NCI-H526 (cell line): ENCODE measurements at regions not wholly inside any gene's neighbourhood (a gene's known extent, or its start where the extent isn't known, plus 50 kb on each side); places are given as distances from the start of the nearest gene placed in this dataset.

ENCODE experiments used
- DNase-seq, 2 experiments: peaks; one replicate each; lab custom pipeline; 2025; lab: John Stamatoyannopoulos, UW

GRCh38 chr5:39891376-39891775 lies 466.6 kb upstream of the DAB2 start:
- DNase-seq, result no peak

DNA sequence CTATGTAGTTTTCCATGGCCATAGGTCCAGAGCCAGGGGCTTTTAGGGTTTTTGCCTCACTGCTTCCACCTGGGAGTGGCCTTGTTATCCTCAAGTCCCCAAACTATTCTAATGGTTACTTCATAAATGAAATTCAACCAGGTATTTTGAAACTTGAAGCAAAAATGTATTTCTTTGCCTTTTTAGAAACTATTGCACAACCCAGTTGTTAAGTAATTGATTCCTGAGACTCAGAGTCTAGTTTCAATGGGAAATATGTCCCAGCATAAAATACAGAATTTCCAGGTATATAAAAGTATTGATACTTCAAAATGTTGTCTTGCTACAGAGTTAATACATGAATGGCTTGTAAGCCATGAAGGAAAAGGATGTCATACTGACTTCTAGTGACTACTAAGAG lies 456.2 kb upstream of the DAB2 start:
- no peak for DNase-seq

- no peak for DNase-seq
Measured at GRCh38 chr5:39877479-39877878, 452.7 kb upstream of the DAB2 start.

DNA sequence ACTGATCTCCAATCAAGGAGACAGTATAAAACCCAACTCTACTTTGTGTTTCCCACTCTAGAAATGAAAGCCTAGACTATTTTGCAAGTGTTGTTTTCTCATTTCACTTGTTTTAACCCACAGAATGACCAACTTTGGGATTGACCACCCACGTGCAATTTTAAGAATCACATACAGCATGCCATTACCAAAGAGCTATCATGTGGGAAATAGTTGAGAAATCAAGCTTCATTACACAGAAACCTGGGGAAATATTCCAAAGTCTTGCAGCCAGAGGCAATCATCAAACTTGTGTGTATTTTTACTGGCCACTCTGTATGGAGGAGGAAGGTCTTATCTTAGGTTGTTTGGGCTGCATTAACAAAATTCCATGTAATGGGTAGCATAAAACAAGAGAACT lies 451.4 kb upstream of the DAB2 start:
- no peak for DNase-seq

- DNase-seq, result no peak
Measured at GRCh38 chr5:39870137-39870536, 445.4 kb upstream of the DAB2 start.

GRCh38 chr5:39869396-39869795 lies 444.6 kb upstream of the DAB2 start:
- no peak for DNase-seq

DNA sequence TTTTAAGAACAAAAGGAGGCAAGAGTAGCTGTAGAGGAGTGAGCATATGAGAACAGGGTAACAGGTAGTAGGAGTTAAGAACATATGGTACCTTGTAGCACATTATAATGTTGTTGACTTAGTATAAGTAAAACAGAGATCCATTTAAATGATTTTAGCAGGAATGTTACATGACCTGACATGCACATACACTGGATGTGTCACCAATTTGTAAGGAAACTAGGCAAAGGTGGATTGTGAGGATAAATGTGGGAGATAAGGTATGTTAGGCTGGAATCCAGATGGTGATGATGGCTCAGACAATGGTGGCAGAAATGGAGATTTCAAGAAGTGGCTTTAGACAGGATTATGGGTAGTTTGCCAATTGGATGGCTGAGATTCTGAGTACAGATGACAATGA lies 443.1 kb upstream of the DAB2 start:
- no peak for DNase-seq

DNA sequence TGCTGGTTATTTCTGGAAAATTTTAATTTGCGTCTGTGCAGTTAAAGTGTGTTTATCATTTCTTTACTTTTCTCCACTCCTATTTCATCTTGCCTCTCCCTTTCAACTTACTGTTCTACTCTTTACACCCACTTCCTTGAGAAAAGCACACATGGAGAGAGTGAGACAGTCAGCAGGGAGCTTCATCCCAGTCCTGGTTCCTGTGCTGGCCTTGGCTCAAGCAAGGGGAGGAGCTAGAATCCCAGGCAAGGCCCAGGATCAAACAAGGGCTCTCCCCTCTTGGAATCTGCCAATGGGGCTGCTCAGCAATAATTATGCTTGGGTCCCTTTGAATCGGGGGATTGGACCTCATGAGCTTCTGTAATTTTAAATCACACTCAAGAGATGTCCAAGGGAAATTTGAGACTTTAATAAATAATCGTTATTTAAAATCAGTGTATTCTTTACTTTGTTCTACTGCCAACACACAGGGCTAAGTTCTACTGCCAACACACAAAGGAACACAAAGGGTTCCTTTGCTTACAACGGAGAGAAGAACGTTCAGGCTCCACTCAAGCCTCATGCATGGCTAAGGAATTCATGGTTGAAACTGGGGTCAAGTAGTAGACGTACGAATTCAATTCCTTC lies 439.3 kb upstream of the DAB2 start:
- no peak for DNase-seq

DNA sequence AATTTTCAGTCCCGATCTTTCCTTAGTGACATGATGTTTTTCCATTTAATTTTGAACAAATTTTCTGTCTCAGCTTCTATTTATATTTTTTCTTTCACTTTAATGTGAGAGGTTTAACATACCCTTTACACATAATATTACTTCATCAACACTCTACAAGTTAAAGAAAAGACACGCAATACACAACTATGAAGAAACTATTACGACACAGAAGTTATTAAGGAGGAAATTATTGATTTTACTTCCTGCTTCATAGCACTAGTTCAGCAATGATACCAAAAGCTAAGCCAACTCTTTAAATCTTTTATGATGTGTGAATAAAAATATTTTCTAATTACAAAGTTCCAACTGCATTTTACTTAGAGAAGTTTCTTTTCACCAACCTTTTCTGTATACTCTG lies 432.3 kb upstream of the DAB2 start:
- no peak for DNase-seq

DNA sequence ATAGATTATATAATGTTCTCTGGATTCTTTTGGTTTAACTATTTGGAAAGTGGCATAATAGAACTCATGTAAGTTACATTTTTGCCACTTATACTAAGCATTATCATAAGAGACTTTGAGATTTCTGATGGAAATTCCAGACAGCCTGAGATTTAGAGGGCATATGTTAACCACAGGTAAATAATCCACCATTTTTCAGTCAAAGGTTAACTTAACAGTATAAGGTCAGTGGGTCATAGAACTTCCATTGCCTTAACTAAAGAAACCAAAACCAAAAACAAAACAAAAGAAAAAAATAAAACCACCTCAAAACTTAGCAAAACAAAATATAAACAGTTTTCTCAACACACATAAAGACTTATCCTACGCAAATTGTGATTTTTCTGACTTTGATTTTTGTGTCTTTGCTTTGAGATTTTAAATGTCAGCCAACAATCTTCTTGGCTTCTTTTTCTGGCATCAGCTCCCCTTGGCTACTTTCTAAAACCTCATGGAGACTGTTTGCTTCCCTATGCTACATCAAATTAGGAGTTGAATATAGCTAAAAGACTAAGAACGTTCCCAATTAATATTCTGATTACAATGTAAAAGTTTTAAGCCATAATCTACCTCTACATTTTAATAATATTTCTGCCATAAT lies 430.1 kb upstream of the DAB2 start:
- no peak for DNase-seq

DNA sequence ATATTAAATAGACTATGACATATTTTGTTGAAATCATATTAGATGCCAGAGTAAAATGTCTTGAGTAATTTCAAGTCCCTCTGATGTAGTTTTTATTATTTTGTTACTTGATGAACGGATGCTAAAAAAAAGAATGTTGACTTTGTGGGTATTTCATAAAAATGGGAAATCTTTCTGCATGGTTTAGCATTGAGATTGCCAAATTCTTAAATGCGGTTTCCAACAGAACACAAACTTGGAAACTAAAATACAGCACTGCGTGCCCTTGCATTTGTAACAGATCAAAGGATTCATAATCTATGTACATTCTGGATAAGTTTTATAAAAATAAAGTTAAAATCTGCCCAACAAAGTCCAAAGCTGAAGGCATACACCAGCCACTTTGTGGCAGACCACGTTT lies 425.5 kb upstream of the DAB2 start:
- DNase-seq, result no peak

- DNase-seq, result no peak
Measured at GRCh38 chr5:39846144-39846543, 421.4 kb upstream of the DAB2 start.

DNA sequence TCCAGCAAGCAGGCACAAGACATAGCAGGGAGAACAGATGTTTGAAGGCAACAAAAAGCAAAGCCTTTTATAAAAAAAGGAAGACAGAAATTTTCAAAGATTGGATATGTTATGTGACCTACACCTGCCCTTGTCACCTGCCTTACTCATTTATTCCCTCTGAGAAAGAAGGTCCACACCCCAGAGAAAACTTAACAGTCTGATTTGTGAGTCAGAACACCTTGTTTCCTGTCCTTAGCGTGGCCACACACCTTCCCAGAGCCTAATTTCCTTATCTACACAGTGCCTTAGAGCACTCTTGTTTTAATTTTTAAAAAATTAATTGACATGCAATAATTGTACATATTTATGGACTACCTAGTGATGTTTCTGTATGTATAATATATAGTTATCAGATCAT lies 419.0 kb upstream of the DAB2 start:
- no peak for DNase-seq

DNA sequence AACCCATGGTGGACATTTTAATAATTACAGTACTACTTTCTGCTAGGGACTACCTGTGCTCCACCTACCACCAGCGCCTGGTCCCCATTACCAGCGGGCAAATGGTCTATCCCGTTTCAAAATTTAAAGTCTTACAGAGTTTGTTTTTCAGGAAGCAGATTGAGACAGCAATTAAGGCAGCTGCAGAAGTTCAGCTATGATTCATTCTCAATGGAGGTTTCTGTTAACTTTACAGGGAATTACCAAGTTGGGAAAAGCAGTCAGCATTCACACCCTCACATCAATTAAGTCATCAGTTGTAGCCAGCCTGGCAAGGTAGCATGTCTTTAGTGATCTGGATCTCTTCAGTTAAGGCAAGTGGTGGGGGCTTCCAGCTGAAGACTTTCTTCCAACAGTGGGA lies 410.6 kb upstream of the DAB2 start:
- DNase-seq, result no peak

DNA sequence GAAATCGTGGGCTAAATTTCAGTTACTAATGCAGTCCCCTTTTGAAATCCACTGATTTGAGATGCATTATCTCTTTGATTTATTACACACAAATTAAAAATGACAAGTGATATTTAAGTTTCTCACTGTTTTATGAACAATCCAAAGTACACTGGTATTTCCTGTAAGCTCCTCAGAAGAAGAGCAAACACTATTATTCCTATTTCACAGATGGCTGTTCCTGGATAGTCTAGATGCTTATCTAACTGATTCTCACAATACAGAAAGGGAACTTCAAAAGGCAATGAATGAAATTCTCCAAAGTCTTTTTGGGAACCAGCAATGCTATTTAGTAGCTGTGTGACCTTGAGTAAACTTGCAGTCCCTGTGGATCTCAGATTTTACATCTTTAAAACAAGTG lies 404.7 kb upstream of the DAB2 start:
- DNase-seq, result no peak

DNA sequence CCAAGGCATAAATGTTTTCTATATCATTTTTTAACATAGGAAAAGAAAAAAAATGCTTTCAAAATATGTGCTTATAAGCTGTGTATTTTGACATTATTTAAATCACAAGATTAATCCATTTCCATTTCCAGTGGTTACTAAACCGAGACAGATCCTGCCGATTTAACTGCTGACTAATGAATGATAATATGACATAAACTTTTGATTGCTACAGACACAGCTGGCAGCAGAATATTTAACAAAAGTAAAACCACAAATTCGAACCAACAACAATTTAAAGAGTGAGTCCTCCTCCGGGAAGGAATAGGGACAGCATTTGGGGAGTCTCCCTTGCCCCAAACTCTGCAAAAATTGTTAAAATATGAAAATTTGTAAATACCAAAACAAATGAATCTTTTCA lies 401.3 kb upstream of the DAB2 start:
- DNase-seq, result no peak

DNA sequence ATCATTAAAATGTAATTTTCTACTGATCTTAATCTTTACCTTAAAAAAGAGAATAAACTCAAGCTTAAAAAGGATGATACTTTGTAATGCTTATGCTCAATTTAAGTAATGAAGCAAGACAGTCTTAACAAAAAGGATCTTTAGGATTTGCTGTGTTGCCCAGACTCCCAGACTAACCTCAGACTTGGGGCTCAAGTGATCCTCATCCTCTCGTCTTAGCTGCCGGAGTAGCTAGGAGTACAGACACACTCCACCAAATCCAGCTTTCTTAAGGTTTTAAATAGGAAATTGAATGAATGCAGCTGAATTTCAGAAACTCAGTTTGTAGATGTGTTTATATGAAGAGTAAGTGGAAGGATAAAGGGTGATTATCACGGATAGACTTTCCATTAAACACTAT lies 400.5 kb upstream of the DAB2 start:
- DNase-seq, result no peak

DNA sequence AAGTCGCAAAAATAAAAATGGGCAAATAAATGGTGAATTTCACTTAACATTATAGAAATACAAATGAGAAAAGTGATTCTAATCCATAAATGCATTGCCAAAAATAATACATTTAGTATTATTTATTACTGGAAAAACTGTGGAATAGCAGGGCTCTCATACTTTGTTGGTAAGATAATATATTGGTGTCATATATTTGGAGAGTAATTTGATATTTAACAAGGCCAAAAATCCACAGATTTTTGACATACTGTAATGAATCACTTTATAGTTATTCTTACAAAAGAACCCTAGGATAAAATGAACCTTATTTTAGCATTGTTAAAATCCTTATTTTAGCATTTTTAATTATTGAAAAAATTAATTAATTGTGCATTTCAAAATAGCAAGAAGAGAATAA lies 397.2 kb upstream of the DAB2 start:
- no peak for DNase-seq

DNA sequence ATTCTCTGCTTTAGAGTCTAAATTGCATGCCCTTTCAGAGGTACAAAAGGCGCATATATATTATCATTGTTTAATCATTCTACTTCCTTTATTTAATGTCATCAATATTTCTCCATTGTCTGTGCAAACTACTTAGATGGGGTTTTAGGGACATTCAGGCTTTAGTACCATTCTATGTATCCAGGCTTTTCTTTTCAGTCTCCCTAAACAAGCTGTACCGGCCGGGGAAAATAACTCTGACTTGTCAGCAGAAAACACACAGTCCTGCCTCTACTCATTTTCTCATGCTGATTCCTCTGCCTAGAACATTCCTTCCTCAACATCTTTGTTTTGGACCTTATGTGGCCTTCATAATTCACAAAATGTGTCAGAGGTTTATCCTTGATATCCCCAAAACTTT lies 392.1 kb upstream of the DAB2 start:
- DNase-seq, result no peak

GRCh38 chr5:39816156-39816845 lies 391.5 kb upstream of the DAB2 start:
- DNase-seq, result no peak

GRCh38 chr5:39815711-39816110 lies 390.9 kb upstream of the DAB2 start:
- DNase-seq, result no peak

DNA sequence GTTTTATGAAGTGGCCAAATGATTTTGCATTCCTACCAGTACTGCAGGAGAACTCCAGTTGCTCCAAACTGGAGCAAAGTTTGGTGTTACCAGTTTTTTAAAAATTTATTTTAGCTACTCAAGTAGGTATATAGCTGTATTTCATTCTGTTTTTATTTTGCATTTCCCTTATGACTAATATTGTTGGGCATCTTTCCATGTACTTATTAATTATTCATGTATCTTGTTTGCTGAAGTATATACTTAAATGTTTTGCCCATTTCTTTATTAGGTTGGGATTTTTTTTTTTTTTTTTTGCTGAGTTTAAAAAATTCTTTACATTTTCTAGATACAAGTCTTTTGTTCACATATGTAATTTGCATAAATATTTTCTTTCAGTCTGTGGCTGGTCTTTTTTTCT lies 386.6 kb upstream of the DAB2 start:
- no peak for DNase-seq

DNA sequence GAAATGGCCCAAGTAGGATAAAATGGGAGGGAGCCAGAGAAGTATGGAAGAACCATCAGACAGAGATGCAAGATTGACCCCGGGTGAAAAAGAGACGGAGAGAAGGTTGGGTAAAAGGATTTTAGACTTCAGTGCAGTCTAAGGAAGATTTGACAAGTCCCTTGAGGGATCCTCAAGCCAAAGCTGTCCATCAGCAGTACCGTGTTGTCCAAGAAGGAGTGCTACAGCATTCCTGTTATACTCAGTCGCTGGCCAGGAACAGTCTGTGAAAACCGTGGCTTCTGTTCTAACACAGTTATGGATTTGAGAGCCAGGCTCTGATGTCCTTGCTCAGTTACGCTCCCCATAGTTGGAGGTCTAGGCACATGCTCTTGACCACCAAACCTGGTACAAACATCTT lies 383.9 kb upstream of the DAB2 start:
- DNase-seq, result no peak

DNA sequence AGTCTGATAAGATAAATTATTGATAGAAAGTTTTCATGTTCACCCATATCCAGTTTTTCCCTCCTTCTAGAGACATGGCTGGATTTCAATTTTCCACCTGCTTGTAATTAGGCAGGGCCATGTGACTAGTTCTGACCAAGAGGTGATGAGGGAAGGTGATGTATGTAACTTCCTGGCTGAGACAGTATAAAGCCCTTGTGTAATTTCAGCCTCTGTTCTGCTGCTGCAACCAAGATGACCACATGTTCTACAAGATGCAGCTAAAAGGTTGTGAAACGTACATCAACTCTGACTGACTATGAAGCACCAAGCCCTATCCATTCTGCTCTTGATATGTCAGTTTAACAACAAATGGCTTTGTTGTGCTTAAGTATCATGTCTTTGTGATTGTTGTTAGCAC lies 376.5 kb upstream of the DAB2 start:
- DNase-seq, result no peak
